T follicular helper cell (primary cell): ENCODE measurements at regions not wholly inside any gene's neighbourhood (a gene's known extent, or its start where the extent isn't known, plus 50 kb on each side); places are given as distances from the start of the nearest gene placed in this dataset.

Source experiments
- DNase-seq: peaks from one replicate; pipeline ENCODE4 v3.0.0-alpha.2; 2020; ENCODE audit warnings: low read depth

DNA sequence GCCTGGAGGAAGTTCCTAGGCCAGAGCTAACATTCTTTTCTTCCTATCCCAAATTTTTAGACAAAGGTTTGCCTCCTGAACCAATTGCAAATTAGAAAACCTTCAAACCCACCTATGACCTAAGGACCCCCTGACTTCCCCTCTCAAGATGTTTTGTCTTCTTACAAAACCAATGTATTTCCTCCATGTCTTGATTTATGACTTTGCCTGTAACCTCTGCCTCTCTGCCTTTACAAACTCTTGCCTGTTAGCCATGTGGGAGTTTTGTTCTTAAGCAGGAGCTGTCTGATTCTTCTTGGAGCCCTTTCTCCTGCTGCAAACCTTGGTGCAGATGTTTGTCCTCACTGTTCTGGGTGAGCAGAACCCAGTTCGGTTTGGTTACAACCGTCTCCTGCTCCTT is 222.3 kb upstream of the BOD1L1 start:
- DNase-seq = no peak

DNA sequence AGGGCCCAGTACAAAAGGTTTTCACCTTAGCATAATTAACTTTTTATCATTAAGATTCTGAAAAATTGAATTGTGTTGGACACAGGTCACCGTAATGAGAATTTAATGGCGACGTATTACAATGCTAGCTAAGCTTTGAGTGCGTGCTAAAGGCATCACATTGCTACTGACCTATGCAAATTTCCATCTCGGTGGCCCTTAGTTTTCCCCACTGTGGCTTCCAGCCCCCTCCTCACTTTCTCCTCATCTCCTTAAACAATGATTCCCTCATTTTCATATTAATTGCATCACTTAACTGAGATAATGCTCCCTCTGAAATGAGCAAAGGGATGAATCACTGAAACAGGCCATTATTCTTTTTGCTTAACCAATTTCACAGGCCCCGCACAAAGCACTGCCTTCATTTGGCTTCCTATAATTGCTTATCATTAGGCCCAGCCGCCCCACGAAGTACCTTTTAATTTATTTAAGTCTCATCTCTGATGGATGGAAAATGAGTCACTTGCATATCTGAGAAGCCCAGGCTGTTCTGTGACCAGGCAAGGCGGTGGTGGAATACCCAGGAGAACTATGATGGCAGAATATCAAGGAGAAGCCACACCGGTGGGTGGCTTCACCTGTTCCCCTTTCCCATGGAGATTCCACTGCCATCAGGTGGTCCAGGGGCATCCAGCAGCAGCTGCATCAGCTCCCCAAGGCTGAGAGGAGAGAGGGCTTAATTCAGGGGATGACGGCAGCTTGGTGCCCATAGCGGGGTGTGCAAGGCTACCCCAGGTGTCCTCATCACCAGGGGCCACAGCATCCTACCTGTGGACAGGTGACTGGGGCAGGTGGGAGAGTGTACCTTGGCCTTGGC is 223.8 kb upstream of the BOD1L1 start:
- no peak for DNase-seq

DNA sequence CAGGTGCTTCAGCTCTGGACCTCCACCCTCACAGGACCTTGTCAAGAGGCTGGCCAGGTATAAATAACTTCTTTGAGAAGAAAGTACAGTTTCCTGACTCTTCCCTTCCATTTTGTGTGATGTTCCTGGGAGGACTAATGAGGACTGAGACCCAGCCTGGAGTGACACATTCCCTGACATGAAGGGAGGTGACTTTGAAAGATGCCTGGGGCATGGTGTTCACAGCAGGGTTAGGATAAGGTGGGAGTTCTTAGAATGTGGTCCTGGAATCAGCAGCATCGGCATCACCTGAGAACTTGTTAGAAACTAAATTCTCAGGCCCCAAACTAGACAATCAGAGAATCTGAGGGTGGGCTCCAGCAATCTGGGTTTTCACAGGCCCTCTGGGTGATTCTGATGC is 224.9 kb upstream of the BOD1L1 start:
- DNase-seq = no peak

DNA sequence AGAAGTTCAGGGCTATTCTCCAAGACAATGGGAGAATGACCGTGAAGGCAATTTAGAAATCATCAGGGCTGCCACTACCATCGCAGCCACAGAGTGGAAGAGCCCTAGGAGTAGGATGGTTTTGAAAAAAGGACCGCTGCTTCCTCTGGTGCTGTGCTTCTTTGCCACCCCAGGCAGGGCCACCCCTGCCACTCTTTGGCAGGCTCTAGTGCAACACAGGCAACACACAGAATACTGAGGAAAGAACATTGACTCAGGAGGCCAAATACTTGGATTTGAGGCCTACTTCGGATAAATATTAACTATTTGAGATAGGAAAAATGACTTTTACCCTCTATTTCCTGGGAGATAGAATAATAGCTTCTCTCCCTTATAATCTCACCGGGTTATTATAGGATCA is 228.9 kb upstream of the BOD1L1 start:
- no peak for DNase-seq

DNA sequence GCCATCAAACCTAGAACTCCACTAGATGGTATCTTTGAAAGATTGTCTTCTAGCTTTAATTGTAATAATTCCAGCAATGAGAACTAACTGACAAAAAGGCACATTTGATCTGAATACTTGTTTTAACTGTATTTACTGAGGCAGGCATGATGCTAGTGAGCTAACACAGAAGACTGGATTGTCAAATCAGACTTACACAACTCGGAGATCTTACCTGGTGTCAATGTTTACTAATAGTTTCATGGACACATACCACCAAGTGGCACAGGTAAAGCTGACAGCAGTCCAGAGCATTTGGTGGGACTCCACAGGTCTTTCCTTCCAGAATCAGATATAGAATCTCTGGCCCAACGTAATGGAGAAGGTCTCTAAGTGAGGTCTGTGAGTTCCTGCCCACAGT is 229.9 kb upstream of the BOD1L1 start:
- no peak for DNase-seq

DNA sequence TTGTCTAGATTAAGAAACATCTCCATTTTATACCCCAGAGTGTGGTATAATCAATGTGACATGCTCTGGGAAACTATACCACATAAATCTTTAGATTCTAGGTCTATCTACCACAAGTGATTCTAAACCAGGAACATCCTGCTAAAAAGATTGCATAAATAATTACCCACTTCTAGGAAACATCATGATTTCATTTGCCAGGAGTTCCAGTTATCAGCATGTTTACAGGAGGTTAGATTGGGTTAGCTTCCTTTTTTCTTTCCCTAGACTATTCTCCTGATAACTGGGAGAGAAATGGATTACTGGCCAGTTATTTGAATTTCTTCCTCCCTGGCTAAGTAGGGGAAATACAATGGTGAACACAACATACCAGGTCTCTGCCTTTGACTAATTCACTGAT is 230.3 kb upstream of the BOD1L1 start:
- DNase-seq = no peak

DNA sequence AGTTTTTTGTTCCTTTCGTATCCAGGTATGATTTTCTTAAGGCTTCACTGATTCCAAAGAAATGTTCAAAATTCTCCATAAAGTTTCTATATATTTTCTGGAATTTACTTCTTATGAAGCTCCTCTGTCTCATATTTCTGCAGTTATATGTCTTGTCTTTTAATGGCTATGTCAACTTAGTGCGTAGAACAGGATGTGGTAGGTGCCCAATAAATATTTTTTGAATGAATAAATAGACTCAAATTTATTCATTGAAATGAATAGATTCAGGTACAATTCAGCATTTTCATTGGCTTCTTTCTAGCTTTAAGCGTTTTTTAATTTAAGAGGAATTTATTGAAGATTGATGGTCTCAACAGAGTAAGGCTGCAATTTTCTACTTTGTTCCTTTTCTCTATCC is 231.9 kb upstream of the BOD1L1 start:
- DNase-seq = no peak

DNA sequence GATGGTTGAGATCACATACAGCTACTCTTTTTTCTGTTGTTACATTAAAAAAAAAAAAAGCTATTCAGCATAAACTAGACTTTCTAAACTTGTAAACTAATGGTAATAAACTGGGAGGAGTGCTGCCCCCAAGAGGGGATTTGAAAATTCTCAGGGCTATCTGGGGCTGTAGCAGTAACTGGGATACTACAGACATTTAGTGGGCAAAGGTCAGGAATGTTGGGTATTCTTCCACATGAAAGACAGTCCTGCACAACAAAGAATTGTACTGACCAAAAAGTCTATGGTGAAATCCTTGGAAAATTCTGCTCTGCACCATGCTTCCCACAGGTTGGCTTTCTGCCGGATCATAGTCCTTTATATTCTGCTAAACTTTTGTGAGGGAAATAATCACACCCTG is 232.6 kb upstream of the BOD1L1 start:
- no peak for DNase-seq

DNA sequence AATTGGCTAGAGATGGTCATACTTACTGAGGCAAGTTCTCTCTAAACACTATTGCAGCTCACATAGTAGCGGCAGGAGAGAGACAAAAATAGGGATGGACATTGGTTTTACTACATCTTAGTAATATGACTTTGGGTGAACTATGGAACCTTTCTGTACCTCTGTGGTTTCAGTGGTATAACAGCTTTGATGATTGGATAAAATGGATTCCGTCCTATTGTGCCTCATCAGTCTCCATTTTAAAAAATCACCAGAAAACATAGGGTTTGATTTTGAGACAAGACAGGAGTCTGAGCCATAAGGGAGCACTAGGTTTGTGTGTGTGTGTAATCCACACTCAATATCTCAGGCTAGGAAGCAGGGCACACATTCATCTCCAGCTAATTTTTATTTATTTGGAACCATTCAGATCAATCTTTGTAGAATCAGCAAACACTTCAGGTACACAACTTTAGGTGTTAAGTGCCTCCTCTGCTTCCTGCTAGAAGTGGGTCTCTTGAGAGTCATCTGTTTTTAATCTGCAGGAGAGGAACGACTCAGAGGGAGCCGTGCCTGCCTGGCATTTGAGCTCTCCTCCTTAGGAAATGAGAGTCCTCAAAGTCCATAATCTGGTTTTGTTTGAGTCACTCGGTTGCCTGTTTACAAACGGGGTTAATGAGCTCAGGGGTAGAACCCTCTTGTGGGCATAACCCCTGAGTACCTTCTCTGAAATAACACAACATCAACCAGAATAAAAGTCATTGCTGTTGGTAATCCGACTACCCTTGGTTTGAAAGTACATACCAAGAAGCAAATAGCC is 238.5 kb upstream of the BOD1L1 start:
- no peak for DNase-seq

DNA sequence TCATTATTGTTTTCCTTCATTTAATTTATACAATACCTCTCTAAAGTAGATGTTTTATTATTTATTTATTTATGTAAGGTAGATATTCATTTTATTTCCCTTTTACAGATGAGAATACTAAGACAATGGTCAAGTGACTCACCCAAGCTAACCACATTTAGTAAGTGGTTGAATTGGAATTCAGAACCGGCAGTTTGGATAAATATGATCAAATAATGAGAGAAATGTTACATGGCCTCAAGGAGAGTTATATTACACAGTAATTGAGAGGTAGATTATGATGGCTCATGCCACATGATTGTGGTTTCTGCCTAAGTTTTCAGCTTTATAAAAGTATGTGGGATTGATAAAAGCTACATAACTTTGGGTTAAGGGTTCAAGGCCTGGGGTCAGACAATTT is 239.4 kb upstream of the BOD1L1 start:
- DNase-seq = no peak

DNA sequence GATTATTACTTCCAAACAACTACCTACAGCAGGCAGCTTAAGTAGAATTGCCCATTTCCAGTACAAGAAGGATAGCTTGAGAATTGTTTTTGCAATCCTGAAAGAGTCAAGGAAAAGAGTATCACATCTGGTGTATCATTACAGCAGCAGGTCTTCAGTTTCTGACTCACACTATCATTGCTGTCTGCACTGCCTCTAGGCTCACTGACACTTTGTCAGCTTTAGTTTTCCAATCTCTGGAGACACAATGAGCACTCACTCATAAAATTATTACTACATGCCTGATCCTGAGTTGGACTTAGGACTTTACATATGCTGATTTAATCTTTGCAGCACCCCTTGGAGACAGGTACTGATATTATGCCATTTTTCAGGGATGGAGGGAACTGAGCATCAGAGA is 244.6 kb upstream of the BOD1L1 start:
- no peak for DNase-seq

DNA sequence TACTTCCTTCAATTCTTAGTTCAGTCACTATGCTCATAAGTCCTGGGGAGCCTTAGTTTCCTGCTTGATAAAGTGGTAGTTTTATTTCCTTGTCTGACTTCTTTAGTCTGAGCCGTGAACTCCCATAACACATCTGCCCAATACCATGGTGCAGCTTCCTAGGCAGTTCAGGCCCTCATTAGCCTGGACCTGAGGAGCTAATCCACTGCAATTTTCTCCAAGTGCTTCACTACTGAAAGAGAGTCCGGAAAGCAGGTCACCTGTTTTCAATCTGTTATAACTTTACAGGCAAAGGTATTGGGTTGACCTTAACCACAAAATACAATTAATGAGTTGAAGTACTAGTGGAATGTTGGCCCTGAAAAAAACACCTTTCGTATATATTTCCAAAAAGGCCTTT is 245.4 kb upstream of the BOD1L1 start:
- DNase-seq = no peak

DNA sequence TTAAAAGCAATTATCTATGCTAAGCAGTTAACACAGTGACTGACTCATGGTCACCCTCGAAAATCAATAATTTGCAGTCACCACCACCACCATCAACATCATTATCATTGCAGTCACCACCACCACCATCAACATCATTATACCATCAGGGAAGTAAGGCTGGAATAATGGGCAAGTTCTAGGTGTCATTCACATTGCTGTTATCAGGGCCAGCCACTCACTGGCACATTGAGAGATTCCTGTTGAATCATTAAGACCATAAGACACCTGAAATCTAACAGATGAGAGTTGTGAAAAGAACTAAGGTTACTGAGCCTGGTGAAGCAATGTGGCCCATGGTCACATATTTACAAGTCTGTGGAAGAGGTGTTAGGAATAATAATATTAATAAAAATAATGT is 247.7 kb upstream of the BOD1L1 start:
- no peak for DNase-seq

DNA sequence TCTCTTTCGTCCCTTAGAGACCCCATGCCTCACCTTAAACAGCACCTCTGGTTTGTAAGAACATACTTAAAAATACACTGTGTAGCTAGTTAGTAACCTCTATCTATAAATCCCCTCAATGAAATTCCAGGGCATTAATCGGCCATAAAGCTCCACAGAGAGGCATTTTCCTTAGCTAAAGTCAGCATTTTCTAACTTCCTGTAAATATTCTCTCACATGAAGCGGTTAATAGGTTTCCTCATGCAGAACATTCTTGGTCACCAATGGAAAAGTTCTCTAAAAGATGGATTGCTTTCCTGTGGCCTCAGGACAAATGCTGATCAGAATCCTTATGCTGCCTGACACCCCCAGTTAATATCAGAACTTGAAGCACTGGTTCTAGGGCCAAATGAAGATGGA is 248.6 kb upstream of the BOD1L1 start:
- DNase-seq = no peak

DNA sequence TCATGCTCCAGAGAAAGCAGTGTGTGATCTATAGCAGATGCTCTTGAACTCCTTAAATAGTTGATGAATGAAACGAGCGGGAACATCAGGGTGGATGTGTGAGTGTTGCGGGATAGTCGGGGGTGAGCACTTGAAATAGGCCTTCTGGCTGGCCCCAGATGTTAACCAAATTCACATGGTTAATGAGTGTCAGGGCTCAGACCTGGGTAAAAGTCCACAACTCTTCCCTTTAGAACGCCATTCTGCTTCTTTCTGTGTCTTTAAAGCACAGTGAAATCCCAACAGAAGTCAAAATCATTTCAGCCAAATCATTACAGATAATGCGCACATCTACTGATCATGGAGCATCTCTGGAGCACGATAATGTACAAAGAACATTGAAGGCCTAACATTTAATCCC is 249.4 kb upstream of the BOD1L1 start:
- no peak for DNase-seq

DNA sequence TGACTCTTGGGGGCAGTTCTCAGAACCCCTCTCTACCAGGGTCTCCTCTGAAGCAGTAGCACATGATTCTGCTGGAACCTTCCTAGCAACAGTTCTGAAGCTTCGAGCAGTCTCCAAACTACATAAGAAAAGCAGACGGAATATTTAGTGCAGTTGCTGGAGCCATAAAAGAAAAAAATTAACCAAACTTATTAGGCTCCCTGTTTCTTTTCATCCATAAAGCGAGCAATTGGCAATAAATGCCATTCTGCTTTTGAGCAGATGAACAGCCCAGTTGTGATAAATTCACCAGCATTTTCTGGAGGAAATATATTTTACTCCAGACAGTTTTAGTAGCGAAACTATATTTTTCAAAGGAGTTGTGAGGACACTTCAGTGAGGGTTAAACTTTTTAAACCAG is 250.1 kb upstream of the BOD1L1 start:
- no peak for DNase-seq

DNA sequence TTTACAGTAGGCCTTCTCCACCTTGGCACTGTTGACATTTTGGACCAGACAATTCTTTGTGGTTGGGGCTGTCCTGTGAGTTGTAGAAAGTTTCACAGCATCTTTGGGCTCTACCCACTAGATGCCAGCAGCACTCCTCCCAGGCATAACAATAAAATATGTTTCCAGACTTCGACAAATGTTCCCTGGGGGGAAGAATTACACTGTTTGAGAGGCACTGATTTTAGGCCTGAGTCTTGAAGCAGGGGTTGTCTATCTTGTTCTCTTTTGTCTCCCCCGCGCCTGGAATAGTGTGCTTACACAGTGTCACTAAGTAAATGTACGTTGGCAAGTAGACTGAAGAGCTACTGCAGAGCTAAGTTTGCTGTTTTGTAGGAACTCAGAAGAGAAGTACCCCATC is 254.4 kb upstream of the BOD1L1 start:
- no peak for DNase-seq

DNA sequence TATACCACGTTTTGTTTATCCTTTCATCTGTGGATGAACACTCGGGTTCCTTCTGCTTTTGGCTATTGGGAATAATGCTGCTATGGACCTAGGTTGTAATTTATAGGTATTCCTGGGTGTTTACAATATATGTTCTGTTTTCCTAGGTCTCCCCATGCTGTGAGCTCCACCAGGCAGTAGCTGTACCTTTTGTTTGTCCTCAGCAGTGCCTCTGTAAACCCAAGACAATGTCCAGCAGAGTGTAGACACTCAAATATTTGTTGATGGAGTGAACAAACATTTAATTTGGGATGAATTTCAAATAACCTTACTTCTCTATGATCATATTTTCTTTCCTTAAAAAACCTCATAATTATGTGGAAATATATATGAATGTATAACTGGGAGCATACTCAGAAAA is 259.5 kb upstream of the BOD1L1 start:
- no peak for DNase-seq

DNA sequence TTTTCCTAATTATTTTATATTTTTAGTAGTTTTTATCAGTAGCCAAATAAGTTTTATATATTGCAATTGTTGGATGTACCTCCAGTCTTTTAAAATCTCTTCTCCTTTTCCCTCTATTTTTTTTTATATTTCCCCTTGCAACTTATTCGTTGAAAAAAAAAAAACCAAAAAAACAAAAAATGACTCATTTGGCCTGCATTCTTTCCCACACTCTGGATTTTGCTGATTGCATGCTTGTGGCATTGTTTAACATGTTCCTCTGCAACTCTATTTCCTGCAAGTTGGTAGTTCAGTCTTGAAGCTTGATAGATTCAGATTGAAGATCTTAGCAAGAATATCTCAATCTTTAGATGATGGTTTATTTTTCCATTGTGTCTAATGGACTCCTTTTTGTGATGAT is 260.6 kb upstream of the BOD1L1 start:
- DNase-seq = no peak

DNA sequence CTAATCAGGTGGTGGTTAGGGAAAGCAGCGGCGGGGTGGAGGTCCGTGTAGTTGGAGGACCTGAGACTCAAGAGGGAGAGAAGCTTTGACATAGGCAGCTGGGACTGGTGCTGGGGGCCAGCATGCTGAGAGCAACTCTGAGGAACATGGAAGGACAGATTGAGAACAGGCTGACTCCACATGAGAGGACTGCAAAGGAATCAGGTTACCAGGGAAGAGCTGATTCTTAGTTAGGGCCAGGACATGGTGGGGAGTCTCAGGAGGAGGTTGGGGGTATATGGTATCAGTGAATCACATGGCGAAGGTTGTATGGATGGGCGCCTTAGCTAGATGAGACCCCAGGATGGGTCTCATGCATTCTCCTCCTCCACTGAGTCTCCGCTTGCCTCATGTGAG is 264.0 kb upstream of the BOD1L1 start:
- DNase-seq = no peak

DNA sequence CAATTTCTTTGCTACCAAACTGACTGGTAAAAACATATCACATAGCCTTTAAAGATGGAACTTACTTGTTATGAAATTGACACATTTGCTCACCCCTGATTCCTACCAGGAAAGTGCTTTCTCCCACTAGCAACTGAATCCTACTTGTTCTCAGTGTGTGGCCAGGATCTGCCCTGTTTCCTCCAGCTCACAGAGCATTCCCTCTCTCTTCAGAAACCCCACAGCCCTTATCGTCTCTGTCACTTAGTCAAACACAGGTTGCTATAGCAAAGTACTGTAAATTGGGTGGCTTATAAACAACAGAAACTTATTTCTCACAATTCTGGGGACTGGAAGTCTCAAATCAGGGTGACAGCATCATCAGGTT is 265.2 kb upstream of the BOD1L1 start:
- no peak for DNase-seq

DNA sequence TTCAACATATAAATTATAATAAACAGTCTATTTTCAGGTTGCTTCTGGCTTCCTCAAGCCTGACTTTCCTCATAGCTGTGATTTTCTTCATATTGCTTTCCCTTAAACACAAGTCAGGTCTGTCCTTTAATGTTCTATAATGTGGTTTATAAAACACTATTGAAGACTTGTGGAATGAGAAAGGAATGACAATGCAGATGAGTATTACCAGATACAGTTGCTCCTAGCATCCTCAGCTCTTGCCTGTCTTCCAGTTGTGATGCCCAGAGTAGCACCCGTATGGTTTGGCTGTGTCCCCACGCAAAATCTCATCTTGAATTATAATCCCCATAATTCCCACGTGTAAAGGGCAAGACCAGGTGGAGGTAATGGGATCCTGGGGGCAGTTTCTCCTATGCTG is 265.7 kb upstream of the BOD1L1 start:
- DNase-seq = no peak

DNA sequence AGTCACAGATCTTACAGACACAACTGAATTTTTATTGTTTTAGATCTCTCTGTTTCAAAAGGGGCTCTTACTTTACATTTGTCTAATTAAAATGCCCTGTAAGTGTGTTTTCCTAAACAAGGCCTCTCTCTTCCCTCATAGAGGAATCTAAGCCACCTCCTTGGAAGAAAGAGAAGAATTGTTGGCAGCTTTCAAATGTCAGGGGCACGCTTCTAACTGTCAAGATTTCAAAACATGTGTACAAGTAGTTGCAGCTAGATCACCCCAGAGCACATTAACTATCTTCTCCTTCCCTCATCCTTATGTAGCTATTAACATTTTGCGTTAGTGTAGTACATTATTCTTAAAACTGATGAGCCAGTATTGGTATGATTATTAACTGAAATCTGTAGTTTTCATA is 266.5 kb upstream of the BOD1L1 start:
- DNase-seq = no peak

DNA sequence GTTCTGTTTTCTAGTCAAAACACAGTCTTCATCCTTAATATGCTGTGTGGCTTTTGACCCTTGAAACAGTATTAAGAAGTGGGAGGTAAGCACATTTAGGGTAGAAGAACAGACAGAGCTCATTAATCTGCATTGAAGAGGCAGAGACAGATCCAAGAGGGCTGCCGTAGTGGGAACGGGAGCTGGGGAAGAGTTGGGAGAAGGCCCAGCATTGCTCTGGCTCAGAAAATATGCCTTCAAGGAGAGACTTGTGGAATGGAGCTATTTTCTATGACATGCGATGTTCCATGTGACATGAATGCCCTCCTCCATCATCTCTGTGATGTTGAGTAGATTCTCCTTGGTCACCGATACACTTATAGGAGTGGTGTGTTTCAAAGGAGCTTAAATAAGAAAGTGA is 273.3 kb upstream of the BOD1L1 start:
- no peak for DNase-seq
